Right lobe of liver (tissue), 4 donors: ENCODE measurements at regions not wholly inside any gene's neighbourhood (a gene's known extent, or its start where the extent isn't known, plus 50 kb on each side); places are given as distances from the start of the nearest gene placed in this dataset.

Source experiments
- POLR2A ChIP-seq: fragments of 450-650 bp; IDR thresholded peaks from one replicate; pipeline ENCODE4 v1.6.1; 2017; ENCODE audit warnings: antibody characterized with exemption, mild to moderate bottlenecking
- TF ChIP-seq, protein P1 (sequence below), 4 donors: fragments of 200-600 bp in 3 of 4; fragments of 450-650 bp in 1 of 4; IDR thresholded peaks; one replicate each; pipeline versions ENCODE4 v1.5.1 to v1.8.0; 2016 to 2022; ENCODE audit warnings: antibody characterized with exemption in 4 of 4, mild to moderate bottlenecking in 2 of 4
- donor health status: DM: no; HTN: no; CAD: no.
- donor health status: DM: no; HTN: no; CAD: no.
- donor health status: DM: no; HTN: yes; CAD: no.

DNA sequence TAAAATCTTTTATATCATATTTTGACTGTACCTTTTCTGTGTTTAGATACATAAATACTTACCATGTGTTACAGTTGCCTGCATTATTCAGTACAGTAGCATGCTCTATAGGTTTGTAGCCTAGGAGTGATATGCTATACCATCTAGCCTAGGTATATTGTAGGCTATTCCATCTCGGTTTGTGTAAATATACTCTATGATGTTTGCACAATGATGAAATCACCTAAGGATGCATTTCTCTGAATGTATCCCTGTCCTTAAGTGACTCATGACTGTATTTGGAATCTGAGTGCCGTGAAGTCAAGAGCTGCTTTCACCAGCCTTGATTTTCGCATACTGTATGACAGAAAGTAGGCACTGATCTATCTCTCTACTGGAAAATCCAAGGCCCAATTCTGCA lies 129.9 kb downstream of the UTRN start:
- TF ChIP-seq, protein P1, sequence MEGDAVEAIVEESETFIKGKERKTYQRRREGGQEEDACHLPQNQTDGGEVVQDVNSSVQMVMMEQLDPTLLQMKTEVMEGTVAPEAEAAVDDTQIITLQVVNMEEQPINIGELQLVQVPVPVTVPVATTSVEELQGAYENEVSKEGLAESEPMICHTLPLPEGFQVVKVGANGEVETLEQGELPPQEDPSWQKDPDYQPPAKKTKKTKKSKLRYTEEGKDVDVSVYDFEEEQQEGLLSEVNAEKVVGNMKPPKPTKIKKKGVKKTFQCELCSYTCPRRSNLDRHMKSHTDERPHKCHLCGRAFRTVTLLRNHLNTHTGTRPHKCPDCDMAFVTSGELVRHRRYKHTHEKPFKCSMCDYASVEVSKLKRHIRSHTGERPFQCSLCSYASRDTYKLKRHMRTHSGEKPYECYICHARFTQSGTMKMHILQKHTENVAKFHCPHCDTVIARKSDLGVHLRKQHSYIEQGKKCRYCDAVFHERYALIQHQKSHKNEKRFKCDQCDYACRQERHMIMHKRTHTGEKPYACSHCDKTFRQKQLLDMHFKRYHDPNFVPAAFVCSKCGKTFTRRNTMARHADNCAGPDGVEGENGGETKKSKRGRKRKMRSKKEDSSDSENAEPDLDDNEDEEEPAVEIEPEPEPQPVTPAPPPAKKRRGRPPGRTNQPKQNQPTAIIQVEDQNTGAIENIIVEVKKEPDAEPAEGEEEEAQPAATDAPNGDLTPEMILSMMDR (IDR thresholded peaks at IDR 0.05), result no peak
- TF ChIP-seq POLR2A, result no peak
